NB4 (cell line): ENCODE measurements at regions not wholly inside any gene's neighbourhood (a gene's known extent, or its start where the extent isn't known, plus 50 kb on each side); places are given as distances from the start of the nearest gene placed in this dataset.

Source experiments
- DNase-seq: peaks from one replicate; pipeline ENCODE4 v3.0.0; 2010; ENCODE audit warnings: low read depth
- H3K4me3 ChIP-seq: one replicate; pipeline ENCODE4 v1.5.1; 2011; ENCODE audit warnings: mild to moderate bottlenecking, low read depth, low read length, moderate library complexity
- MYC ChIP-seq: IDR thresholded peaks from 2 replicates; pipeline ENCODE4 v1.6.1; 2011; ENCODE audit warnings: low read depth, low read length
- POLR2A ChIP-seq: IDR thresholded peaks from 2 replicates; pipeline ENCODE4 v1.6.1; 2011; ENCODE audit warnings: mild to moderate bottlenecking; ENCODE audit not compliant: insufficient read length; ENCODE audit errors: extremely low read depth
- TF ChIP-seq, protein P1 (sequence below): IDR thresholded peaks from 2 replicates; pipeline ENCODE4 v1.6.1; 2011; ENCODE audit warnings: low read depth, low read length
- TF ChIP-seq, protein P2 (sequence below): IDR thresholded peaks from one replicate; pipeline ENCODE4 v1.5.1; 2012; ENCODE audit warnings: low read depth, low read length

DNA sequence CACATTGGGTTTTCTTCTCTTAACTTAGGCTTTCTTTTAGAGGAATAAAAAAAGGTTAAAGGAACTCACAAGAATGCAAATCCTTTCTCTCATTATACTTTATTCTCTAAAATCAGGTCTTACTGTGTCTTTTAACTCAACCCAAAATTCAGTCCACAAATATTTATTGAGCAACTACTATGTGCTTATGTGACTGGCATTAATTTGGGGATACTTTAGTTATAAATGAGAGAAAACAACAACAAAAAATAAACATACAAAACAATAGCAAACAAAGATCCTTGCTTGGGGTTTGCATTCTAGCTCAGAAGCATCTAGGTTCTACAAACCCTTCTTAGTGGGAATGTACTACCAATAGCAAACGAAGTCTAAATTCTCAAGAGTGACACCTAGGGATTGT is 266.2 kb downstream of the UTRN start:
- no peak for TF ChIP-seq POLR2A
- TF ChIP-seq, protein P1, sequence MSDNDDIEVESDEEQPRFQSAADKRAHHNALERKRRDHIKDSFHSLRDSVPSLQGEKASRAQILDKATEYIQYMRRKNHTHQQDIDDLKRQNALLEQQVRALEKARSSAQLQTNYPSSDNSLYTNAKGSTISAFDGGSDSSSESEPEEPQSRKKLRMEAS: no peak
- TF ChIP-seq, protein P2, sequence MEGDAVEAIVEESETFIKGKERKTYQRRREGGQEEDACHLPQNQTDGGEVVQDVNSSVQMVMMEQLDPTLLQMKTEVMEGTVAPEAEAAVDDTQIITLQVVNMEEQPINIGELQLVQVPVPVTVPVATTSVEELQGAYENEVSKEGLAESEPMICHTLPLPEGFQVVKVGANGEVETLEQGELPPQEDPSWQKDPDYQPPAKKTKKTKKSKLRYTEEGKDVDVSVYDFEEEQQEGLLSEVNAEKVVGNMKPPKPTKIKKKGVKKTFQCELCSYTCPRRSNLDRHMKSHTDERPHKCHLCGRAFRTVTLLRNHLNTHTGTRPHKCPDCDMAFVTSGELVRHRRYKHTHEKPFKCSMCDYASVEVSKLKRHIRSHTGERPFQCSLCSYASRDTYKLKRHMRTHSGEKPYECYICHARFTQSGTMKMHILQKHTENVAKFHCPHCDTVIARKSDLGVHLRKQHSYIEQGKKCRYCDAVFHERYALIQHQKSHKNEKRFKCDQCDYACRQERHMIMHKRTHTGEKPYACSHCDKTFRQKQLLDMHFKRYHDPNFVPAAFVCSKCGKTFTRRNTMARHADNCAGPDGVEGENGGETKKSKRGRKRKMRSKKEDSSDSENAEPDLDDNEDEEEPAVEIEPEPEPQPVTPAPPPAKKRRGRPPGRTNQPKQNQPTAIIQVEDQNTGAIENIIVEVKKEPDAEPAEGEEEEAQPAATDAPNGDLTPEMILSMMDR: no peak
- TF ChIP-seq MYC: no peak
- DNase-seq: no peak
- no peak overlapping the region for H3K4me3 ChIP-seq

DNA sequence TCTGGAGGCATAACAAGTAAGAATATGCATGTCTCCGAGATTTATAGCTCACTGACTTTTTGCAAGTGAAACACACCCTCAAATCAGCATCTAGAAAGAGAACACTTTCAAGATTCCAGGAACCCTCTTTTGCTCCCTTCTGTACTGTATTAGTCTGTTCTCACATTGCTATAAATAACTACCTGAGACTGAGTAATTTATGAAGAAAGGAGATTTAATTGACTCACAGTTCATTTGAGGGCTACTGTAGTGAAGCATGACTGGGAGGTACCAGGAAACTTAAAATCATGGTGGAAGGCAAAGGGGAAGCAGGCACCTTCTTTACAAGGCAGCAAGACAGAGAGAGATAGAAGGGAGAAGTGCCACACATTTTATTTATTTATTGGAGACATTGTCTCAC is 269.9 kb downstream of the UTRN start:
- H3K4me3 ChIP-seq: no peak overlapping the region
- DNase-seq: no peak
- TF ChIP-seq, protein P1: no peak
- TF ChIP-seq, protein P2: no peak
- no peak for TF ChIP-seq MYC
- no peak for TF ChIP-seq POLR2A

DNA sequence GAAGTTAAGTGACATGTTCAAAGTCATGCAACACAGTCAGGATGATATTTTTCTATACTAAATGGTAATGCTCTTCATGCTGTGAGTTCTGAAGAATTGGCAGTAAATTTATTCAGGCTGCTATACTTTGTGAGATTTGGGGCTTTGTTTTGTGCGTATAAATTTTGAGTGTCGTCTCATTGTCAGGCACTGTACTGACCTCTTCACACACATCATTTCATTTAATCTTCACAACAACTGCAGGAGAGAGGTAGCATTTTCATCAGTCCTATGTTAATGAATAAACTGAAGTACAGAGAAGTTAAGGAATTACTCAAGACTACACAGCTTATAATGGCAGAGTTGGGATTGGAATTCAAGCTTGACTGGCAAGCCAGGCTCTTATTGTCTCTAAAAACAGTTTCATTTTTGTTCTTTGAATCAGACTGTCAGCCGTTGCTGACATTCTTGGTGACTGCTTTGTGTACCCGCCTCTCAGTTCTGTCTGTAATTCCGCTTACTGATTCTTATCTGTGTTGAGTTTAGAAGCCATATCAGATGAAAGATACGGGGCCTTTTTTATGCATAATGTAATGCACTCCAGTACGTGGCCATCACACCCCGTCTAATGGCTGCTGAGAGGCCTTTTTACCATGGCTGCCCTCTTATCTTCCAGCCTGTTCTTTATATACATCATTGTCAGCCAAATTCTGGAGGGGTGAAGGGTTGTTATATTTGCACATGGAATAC is 274.9 kb downstream of the UTRN start:
- no peak for DNase-seq
- TF ChIP-seq, protein P1: no peak
- TF ChIP-seq, protein P2: no peak
- TF ChIP-seq MYC (no peak), POLR2A (no peak)
- H3K4me3 ChIP-seq: no peak overlapping the region

DNA sequence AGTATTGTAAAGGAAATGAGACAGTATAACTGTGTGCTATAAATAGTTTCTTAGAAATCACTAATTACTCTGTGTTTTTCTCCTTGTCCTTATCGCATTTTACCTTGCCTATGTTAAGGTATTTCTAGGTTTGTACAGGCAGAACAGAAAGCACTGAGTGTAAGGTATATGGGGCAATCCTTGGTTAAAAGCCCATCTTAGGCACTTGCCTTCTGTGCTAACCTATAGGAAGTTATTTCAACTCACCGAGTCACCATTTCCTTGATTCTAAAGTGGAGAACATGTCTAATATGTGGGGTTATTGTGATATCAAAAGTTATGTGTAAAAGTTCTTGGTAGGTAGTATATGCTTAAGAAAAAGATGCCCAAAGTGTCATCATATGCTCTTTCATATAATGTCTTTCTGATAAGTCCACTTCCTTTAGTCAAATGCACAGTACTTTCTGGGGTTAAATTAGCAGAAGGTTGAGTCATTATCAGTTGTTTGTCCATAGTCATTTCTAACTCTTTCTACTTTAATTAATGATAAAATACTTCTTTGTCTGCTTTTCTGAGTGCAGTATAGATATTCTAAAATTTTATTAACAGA is 276.4 kb downstream of the UTRN start:
- no peak overlapping the region for H3K4me3 ChIP-seq
- TF ChIP-seq, protein P2: no peak
- TF ChIP-seq, protein P1: no peak
- TF ChIP-seq POLR2A (no peak), MYC (no peak)

DNA sequence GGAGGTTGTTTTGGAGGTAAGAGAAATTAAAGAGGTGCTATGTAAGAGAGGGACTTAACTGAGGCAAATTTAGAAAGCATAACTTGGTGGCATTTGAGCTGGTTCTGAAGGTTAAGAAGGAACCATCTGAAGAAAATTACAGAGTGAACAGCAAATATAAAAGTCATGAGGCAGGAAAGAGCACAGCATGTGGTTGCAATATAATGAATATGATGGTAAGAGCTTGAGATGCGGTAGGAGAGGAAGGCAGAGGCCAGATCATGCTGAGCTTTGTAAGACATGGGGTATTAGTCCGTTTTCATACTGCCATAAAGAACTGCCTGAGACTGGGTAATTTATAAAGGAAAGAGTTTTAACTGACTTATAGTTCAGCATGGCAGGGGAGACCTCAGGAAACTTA is 279.1 kb downstream of the UTRN start:
- no peak for DNase-seq
- TF ChIP-seq POLR2A (no peak), MYC (no peak)
- TF ChIP-seq, protein P1: no peak
- TF ChIP-seq, protein P2: no peak
- H3K4me3 ChIP-seq: no peak overlapping the region

More for the DNA sequence above, 276.4 kb downstream of the UTRN start:
- no peak for DNase-seq
